T1000 (cell line): ENCODE measurements at regions not wholly inside any gene's neighbourhood (a gene's known extent, or its start where the extent isn't known, plus 50 kb on each side); places are given as distances from the start of the nearest gene placed in this dataset.
"Not testable (repeated sequence)": the region's sequence is repeated elsewhere in the genome, so short reads cannot be mapped to it uniquely, and the experiment has no call there.

Experiments
- DNase-seq: peaks from one replicate; lab custom pipeline; 2025; ENCODE audit warnings: mixed read lengths; lab: John Stamatoyannopoulos, UW

DNA sequence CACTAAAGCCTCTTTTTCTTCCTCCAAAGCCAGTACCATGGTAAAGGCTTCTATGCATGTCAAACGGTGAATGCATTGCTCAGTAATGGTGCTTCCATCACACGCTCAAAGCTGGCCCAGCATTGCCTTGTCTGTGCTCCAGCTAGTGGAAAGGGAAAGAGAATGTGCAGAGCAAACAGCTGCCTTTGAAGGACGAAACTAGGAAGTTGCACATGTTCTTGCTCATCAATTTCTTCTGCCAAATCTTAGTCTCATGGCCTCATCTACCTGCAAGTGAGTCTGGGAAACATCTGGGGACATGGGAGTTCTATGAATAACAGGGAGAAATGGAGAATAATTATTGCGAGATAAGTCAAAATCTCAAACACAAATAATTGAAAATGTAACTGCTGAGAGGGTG lies 216.5 kb upstream of the SSTR4 start:
- no peak for DNase-seq

DNA sequence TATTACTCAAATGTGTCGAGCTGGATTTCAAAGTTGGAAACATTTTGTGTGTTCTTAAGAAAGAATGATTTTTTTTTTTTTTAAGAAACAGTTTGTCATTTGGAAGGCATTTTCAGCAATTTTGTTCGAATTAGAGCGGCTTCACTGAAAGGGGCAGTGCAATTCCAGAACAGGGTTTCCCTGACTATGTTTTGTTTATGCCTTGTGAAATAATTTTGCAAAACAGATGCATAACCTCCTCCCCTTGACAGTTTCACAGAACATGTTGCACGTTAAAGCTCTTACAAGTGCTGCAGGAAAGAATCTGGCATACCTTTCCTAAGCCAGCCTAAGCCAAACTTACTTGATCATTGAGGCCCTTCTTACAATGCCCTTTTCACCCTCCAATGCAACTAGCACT lies 216.0 kb upstream of the SSTR4 start:
- DNase-seq: no peak

DNA sequence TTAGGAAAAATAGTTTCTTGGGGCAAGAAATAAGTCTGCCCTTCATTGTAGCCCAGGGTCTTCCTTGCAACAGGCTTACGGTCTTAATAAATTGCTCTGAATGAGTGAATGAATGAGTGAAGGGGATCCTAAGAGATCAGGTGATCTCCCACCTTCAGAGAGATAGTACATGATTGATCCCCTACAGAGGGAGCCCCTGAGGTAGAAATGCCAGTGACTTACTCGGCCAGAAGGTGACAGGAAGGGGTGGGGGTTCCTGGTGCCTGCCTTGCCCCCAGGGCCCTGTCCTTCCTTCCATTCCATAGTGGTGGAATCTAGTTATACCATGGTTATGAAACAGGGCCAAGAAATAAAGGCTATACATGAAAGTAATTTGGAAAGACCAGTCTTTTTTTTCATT lies 215.3 kb upstream of the SSTR4 start:
- no peak for DNase-seq

DNA sequence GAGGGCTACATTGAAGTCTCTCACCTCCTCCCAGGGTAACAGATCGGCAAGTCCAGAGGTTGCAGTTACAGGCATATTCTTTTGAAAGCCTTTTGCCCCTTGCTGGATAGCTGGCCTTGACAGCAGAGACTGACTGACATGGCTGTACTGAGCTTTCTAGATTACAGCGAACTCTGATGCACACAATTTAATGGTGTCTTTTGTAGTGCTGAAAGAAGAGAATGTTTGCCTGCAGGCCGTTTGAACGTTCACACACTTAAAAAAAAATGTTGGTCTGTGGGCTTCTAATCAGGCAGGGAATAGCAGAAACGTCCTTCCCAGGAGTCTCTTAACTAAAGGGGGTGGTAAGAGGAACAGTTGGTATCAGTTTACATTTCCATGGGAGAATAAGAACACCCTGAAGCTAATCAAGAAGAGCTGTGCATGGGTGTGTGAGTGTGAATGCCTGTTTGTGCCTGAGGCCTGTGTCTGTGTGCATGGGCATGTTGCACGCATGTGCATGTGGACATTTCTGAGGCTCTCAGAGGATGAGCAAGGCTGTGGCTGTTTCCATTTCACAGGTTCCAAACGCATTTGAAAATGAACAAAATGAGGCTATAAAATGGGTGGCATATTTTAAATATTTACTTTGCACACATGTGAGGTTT lies 213.9 kb upstream of the SSTR4 start:
- no peak for DNase-seq

DNA sequence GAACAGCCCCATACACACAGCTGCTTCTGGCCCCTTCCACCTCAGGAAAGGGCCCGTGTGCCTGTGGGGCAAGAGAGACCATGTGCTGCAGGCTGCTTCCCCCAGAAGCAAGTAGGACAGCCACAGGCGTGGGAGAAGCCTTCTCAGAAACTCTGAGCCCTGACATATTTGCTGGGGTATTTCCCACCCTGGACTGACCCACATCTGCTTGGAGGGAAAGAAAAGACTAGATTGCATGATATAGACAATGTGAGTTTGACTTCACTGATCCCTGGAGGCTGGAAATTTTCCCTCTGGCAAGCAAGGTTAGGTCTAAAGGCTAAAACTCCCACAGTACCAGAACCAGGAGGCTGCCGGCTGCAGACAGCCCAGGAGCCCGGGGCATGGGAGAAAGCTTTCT lies 213.3 kb upstream of the SSTR4 start:
- DNase-seq: no peak

DNA sequence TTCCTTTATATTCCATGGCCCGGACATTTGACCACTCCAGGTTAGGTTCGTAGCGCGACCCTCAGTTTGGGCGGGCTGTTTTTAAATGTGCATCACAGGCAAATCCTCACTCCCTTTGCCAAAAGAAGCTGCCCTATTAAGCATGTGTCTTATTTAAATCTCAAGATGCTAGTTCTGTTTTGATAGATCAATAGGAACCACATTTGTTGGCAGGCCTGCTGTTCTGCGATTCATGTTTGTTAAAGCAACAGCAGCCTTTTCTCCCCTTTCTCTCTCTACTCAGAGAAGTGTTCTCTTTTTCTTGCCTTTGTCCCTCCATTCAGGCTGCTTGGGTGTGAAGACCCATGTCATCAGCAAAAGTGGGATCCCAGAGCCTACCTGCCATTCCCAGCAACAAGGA lies 212.0 kb upstream of the SSTR4 start:
- no peak for DNase-seq

DNA sequence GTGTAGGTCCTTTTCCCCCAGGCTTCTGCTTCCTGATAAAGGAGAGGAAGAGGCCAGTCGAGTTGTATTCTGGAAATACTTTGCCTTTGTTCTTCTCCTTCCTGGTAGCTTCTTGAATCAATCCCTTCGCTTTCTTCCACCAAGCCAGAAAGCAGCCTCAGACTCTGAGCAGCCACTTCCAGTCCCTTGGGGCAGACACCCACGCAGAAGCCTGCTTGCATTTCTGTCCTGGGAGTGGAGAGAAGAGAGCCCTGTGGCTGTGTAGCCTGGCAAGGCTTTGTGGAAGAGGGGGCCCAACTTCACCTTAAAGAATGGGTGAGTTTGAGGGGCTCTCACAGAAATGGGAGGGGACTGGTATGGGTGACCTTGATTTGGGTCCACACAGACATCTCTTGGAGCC lies 211.0 kb upstream of the SSTR4 start:
- DNase-seq: no peak

DNA sequence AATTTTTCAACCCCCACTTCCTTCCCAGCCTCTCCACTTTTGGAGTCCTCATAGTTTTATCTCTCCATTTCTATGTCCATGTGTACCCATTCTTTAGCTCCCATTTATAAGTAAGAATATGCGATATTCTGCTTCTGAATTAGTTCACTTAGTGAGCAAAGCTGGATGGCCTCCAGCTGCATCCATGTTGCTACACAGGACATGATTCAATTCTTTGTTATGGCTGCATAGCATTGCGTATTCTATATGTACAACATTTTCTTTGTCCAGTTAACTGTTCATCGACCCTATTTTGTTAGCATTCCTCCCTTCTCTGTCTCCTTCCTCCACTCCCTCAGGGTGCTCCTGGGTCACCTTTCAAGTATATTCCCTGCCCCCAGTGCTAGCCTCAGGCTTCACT lies 210.0 kb upstream of the SSTR4 start:
- DNase-seq: no peak

DNA sequence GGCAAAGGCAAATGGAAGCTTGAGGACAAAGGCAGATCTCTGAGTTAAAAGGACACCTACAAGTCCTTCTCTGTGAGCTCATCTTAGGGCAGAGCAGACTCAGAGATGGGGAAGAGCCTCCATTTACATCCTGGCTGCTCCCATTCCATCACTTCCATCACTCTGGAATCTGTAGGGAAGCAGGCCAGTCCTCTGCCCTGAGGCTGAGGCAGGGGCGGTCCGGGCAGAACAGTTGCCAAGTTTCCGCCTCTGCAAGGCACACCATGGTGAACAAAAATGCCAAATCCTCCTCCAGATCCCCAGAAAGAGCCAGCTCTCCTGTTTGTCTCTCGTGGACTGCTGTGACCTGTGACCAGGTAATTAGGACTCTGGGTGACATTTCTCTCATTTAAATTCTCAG lies 209.6 kb upstream of the SSTR4 start:
- no peak for DNase-seq

DNA sequence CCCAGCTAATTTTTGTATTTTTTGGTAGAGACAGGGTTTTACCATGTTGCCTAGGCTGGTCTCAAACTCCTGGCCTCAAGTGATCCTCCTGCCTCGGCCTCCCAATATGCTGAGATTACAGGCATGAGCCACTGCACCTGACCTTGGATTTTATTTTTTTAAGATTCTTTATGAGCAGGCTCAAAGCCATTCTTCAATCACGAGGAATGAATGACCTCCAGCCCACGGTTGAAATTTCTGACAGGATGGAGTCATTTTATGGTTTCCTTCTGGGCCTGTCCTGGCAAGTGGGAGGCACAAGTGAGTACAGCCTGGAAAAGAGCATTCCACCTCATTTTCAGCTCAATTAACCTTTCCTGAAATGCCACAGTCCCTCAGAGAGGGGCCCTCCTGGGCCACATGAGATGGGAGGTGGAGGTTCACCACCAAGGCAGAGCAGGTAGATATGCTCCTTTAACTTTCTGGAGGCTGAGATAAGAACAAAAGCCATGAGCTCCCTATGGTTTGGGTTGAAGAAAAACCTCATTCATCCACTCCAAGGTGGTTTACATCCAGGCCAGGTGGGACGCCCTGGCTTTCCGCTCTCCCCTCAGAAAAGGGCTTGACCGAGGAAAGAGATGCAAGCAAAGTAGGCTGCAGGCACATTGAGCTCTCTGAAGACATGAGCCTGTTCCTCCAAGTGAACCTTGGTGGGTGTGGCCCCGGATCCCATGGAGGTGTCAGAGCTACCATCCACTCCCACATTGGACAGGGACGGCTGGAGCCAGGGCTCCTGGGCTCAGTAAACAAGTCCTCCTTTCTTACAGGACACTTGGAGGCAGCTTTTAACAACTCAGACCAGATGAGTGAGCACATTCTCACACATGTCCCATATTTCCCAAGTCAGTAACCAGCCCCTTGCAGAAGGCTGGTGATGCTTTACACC lies 208.5 kb upstream of the SSTR4 start:
- no peak for DNase-seq

DNA sequence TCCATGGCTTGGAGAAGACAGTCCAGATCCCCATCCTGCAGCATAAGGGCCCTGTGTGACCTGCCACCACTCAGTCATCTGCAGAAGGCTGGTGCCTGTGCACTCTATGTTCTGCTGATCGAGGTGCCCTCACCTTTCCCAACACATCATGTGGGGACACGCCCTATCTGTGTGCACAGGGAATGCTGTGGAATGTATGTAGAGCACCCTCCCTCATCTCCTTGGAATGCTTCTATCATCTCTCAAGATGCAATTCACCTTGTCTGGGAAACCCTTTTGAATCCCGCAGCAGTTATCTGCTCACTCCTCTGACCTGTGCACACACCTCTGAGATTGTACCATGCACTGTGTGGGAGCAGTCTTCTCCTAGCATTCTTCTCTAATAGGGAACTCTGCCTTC lies 207.2 kb upstream of the SSTR4 start:
- DNase-seq: no peak

DNA sequence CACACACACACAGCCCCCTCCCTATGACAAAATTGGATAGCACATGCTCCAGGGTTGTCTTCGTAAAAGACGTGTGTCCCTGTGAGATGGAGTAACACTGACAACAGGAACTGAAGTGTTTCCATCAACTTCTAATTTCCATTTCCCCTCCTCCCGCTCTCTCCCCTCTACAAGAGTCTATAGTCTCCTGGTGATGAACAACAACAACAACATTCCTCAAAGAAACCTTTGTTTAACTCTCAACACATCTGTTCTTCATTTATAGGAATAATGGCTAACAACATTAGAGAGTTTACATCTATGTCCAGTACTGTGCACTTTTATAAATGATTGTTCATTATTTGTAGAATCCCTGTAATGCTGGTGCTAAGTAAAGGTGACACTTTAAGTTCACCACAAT lies 205.8 kb upstream of the SSTR4 start:
- DNase-seq: no peak

DNA sequence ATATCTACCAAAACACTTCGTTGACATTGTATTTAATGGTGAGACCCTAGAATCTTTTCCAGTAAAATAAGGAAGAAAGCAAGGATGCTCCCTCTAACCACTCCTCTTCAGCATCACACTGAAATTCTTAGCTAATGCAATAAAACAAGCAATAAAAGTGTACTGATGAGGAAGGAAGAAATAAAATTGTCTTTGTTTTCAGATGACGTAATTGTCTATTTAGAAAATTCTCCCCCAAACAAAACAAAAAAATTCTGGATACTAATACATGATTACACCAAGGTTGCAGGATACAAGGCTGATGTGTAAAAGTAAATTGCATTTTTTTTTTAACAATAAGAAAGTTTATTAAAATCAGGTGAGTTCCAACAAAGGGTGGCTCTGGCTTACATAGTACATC lies 205.0 kb upstream of the SSTR4 start:
- DNase-seq: no peak

DNA sequence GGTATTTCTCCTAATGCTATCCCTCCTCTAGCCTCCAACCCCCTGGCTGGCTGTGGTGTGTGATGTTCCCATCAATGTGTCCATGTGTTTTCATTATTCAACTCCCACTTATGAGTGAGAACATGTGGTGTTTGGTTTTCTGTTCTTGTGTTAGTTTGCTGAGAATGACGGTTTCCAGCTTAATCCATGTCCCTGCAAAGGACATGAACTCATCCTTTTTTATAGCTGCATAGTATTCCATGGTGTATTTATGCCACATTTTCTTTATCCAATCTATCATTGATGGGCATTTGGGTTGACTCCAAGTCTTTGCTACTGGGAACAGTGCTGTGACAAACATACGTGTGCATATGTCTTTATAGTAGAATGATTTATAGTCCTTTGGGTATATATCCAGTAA lies 204.4 kb upstream of the SSTR4 start:
- DNase-seq: not testable (repeated sequence)

DNA sequence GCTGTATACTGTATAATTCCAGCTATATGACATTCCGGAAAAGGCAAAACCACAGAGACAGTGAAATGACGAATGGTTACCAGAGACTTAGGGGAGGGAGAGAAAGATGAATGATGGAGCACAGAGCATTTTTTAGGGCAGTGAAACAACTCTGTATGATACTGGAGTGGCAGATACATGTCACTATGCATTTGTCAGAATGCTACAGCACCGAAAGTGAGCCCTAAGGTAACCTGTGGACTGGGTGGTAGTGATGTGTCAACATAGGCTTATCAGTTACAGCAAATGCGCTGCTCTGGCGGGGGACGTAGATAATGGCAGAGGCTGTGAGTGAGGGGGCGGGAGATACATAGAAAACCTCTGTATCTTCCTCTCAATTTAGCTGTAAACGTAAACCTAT lies 201.3 kb upstream of the SSTR4 start:
- no peak for DNase-seq

DNA sequence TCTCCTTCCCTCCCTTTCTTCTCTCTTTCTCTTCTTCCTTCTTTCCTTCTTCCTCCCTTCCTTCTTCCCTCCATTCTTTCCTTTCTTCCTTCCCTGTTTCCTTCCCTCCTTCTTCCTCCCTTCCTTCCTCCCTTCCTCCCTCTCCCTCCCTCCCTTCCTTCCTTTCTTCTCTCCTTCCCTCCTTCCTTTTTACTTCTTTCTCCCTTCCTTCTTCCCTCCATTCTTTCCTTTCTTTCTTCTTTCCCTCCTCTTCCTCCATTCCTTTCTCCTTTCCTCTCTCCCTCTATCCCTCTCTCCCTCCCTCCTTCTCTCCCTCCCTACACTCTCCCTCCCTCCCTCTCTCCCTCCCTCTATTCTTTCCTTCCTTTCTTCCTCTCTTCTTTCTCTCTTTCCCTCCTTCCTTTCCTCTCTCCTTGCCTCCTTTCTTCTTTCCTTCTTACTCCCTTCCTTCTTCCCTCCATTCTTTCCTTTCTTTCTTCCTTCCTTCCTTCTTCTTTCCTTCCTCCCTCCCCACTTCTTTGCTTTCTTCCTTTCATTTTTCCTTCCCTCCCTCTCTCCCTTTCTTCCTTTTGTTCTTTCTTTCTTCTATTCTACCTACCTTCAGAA lies 200.4 kb upstream of the SSTR4 start:
- DNase-seq: no peak

DNA sequence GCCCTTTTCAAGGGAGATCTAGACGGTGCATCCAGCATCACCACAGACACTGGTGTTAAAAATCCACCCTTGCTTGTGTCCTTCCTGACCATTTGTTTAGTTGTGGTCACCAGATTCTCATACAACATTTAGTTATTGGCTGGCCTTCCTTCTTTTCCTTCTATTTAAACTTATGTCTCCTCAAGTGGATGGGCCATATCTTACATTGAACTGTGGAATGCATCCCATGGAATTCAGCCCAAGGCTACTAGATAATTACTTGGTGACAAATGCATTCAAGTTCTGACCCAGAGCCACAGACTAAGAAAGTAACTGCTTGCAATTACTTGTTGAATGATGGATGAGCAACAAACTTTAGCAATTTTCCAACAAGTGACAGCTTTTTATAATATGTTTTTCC lies 198.9 kb upstream of the SSTR4 start:
- no peak for DNase-seq

DNA sequence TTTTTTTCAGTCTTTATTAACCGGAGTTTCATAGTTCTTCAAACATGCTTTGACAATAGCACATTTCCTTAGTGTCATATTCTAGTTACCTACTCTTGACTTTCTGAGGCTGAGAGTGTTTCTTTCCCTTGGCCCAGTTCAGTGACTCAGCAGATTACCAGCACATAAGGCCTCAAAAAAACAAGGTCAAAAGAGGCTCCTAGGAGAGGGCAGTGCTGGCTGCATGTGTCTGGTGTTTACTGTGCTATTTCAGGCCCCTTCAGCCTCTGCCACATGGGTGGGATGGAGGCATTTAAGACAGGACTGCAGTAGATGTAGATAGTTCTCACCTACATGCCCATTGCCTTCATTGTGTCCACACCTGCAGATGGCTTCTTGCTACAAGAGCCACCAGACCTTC lies 198.2 kb upstream of the SSTR4 start:
- DNase-seq: no peak

DNA sequence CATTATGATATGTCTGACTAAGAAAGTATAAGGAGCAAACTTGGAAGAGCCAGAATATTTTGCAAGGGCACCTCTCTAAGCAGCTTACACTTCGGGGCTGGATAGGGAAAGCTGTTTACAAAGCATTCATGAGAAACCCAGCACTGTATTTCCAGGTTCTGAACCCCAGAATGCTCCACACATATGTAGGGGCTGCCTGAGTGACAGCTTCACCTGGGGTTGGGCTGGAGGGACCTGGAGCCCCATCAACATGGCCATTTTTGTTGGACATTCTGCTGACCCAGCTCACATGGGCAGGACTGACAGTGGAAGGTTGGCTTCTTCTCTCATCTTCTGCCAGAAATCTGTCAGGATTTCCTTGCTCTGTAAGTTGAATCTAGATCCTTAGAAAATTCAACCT lies 197.1 kb upstream of the SSTR4 start:
- no peak for DNase-seq

DNA sequence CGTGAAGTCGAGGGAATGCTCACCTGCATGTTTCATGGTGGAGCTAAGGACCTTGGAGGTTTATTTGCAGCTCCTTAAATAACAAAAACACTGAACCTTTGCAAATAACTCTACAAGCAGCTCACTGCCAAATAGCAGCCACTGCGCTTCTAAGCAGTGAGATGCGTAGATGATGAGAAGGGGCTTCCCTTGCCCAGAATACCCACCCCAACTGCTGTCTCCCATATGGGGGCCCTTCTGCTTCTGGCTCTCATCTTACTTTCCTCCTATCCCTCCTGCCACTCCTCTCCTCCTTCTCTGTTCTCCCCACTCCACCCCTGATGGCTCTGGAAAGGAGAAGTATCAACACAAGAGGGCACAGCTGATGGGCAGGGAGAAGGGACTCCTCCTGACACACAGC lies 193.3 kb upstream of the SSTR4 start:
- no peak for DNase-seq

DNA sequence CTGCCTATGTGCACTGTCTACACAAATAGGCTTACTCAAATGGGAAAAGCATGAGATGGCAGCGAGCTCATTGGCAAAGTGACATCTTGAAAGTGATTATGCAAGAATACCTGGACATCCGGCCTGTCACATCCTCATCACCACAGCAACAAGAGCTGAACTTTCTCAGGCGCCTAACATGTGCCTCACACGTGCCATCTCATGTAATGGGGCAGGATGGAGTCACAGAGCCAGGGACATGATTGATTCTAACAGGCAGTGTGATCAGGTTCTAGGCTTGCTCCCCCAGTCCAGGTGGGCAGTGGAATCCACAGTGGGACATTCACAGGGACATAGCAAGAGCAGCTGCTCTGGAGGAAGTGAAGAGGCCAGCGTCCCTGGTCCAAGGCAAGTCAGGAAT lies 192.3 kb upstream of the SSTR4 start:
- DNase-seq: no peak

DNA sequence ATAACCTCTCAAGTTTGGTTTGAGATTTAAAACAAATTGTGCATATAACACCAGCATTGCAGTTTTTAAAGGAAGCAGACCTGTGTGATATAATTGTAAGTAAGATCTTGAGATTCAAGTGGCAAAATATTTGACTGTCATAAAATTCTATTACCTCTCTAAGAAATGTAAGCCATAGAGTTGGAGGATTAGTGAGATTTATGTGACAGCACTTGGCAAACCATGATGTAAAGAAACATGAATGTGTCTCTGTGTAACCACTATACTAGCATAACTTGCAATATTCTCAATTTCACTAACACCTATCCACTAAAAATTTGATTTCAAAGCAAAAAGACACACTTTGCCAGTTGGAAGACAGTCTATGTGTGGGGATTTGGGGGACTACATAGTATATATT lies 190.2 kb upstream of the SSTR4 start:
- DNase-seq: no peak

DNA sequence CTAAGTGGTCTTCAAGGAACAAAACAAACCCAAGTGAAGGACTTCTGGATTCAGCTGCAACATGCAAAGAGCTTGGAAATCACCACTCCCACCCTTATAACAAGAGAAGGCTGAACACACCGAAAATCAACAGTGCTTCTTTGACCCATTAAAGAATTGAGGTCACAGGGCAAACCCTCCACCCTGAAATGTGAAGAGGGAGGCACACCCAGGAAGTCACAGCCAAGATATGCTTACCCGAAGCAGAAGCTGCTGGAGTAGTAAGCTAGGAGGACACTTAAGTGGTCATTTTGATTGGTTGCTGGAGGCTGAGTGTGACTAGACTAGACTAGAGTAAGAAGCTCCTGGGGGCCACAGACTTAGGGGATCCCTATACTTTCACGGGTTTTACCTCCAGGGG lies 188.2 kb upstream of the SSTR4 start:
- no peak for DNase-seq
